ENCODE measurements at regions not wholly inside any gene's neighbourhood (a gene's known extent, or its start where the extent isn't known, plus 50 kb on each side); places are given as distances from the start of the nearest gene placed in this dataset.

GRCh38 chr4:100117750-100118149 is 72.5 kb downstream of the DDIT4L start:
- no peaks in the 10 kb centered on the region for H3K27me3 Mint-ChIP-seq
- no peak for TF ChIP-seq CTCF (conservative IDR thresholded peaks at IDR 0.05)

GRCh38 chr4:100114909-100115308 is 75.4 kb downstream of the DDIT4L start:
- TF ChIP-seq CTCF (conservative IDR thresholded peaks at IDR 0.05): no peak
- Mint-ChIP-seq H3K27me3 (no peaks in the 10 kb centered on the region), H3K27ac (no peak overlapping the region), H3K9me3 (no peaks in the 10 kb centered on the region), H3K4me3 (no peak overlapping the region), H3K36me3 (no peaks in the 10 kb centered on the region), H3K4me1 (ENCODE audit: unreplicated experiment) (peaks cover 7% of the 10 kb centered on the region)
- no peak for DNase-seq (ENCODE audit: extremely low spot score, unreplicated experiment)

More at GRCh38 chr4:100117750-100118149, 72.5 kb downstream of the DDIT4L start:
- Mint-ChIP-seq H3K27ac (no peak overlapping the region), H3K36me3 (no peaks in the 10 kb centered on the region), H3K9me3 (no peaks in the 10 kb centered on the region), H3K4me3 (no peak overlapping the region), H3K4me1 (ENCODE audit: unreplicated experiment) (peaks cover 7% of the 10 kb centered on the region)
- no peak for DNase-seq (ENCODE audit: extremely low spot score, unreplicated experiment)

- H3K4me3 Mint-ChIP-seq: no peak overlapping the region
- no peaks in the 10 kb centered on the region for H3K27me3 Mint-ChIP-seq
- H3K9me3 Mint-ChIP-seq: no peaks in the 10 kb centered on the region
- DNase-seq (ENCODE audit: extremely low spot score, unreplicated experiment): no peak
- no peak for TF ChIP-seq CTCF (conservative IDR thresholded peaks at IDR 0.05)
- no peaks in the 10 kb centered on the region for H3K36me3 Mint-ChIP-seq
- H3K27ac Mint-ChIP-seq: no peak overlapping the region
- H3K4me1 Mint-ChIP-seq (ENCODE audit: unreplicated experiment): peaks cover 7% of the 10 kb centered on the region
Measured at GRCh38 chr4:100113732-100114131, 76.5 kb downstream of the DDIT4L start.

GRCh38 chr4:100113096-100113495 is 77.2 kb downstream of the DDIT4L start:
- H3K27me3 Mint-ChIP-seq: no peaks in the 10 kb centered on the region
- H3K27ac Mint-ChIP-seq: no peak overlapping the region
- no peak for DNase-seq (ENCODE audit: extremely low spot score, unreplicated experiment)
- no peaks in the 10 kb centered on the region for H3K9me3 Mint-ChIP-seq
- H3K36me3 Mint-ChIP-seq: no peaks in the 10 kb centered on the region
- TF ChIP-seq CTCF (conservative IDR thresholded peaks at IDR 0.05): no peak
- H3K4me3 Mint-ChIP-seq: no peak overlapping the region
- peaks cover 7% of the 10 kb centered on the region for H3K4me1 Mint-ChIP-seq (ENCODE audit: unreplicated experiment)

- Mint-ChIP-seq H3K9me3 (no peaks in the 10 kb centered on the region), H3K4me3 (no peak overlapping the region), H3K36me3 (no peaks in the 10 kb centered on the region), H3K27ac (no peak overlapping the region), H3K27me3 (no peaks in the 10 kb centered on the region), H3K4me1 (ENCODE audit: unreplicated experiment) (peaks cover 3% of the 10 kb centered on the region)
- TF ChIP-seq CTCF (conservative IDR thresholded peaks at IDR 0.05): no peak
- no peak for DNase-seq (ENCODE audit: extremely low spot score, unreplicated experiment)
Measured at GRCh38 chr4:100109921-100110320, 80.3 kb downstream of the DDIT4L start.

- H3K36me3 Mint-ChIP-seq: no peaks in the 10 kb centered on the region
- no peak overlapping the region for H3K4me3 Mint-ChIP-seq
- no peaks in the 10 kb centered on the region for H3K9me3 Mint-ChIP-seq
- no peak overlapping the region for H3K27ac Mint-ChIP-seq
- no peaks in the 10 kb centered on the region for H3K4me1 Mint-ChIP-seq (ENCODE audit: unreplicated experiment)
- no peak for DNase-seq (ENCODE audit: extremely low spot score, unreplicated experiment)
- H3K27me3 Mint-ChIP-seq: no peaks in the 10 kb centered on the region
- TF ChIP-seq CTCF (conservative IDR thresholded peaks at IDR 0.05): no peak
Measured at GRCh38 chr4:100108869-100109268, 81.4 kb downstream of the DDIT4L start.

All from type B pancreatic cell (in vitro differentiated cells).